PC-9 (cell line): ENCODE measurements at regions not wholly inside any gene's neighbourhood (a gene's known extent, or its start where the extent isn't known, plus 50 kb on each side); places are given as distances from the start of the nearest gene placed in this dataset.

Experiments used
- BruUV-seq: library from RNA; stranded (reverse); fragments of 400-500 nt; replicated peaks from 2 replicates; lab custom pipeline; 2021; lab: Mats Ljungman, UMichigan
- CTCF ChIA-PET: fragments of 300-600 bp; sonication (Branson Sonifier 250); formaldehyde crosslinking; loops from one replicate; lab custom pipeline; 2022; ENCODE audit warnings: antibody characterized with exemption; lab: Charles Lee
- POLR2A ChIA-PET: fragments of 300-600 bp; sonication (Branson Sonifier 250); formaldehyde crosslinking; loops from one replicate; lab custom pipeline; 2022; ENCODE audit warnings: antibody characterized with exemption; ENCODE audit not compliant: unreplicated experiment; lab: Charles Lee
- DNase-seq, 2 experiments: peaks; one replicate each; pipeline versions ENCODE4 v3.0.0 to v3.0.0-alpha.2; 2015 to 2022; ENCODE audit warnings: mixed read lengths in 1 of 2
- H2AFZ ChIP-seq: fragments of 200-600 bp; sonication (generic); 2 replicates; pipeline ENCODE4 v1.8.1; 2017; ENCODE audit warnings: antibody characterized with exemption
- H3F3A ChIP-seq: fragments of 200-600 bp; sonication (generic); 2 replicates; pipeline ENCODE4 v1.8.1; 2017; ENCODE audit warnings: antibody characterized with exemption, mild to moderate bottlenecking, low read depth; ENCODE audit not compliant: insufficient read depth
- H3K27ac ChIP-seq: fragments of 200-600 bp; sonication (generic); 2 replicates; pipeline ENCODE4 v1.6.1; 2016; ENCODE audit warnings: mixed run types
- H3K27me3 ChIP-seq: fragments of 200-600 bp; sonication (generic); 2 replicates; pipeline ENCODE4 v1.6.1; 2016; ENCODE audit warnings: low read depth, mixed run types; ENCODE audit not compliant: insufficient read depth
- H3K36me3 ChIP-seq: fragments of 200-600 bp; sonication (generic); 2 replicates; pipeline ENCODE4 v1.6.1; 2016; ENCODE audit warnings: low read depth, mixed run types
- H3K4me1 ChIP-seq: fragments of 200-600 bp; sonication (generic); replicated peaks from 2 replicates; pipeline ENCODE4 v1.6.1; 2016; ENCODE audit warnings: mixed run types; ENCODE audit not compliant: insufficient read depth
- H3K4me2 ChIP-seq: fragments of 200-600 bp; sonication (generic); 2 replicates; pipeline ENCODE4 v1.6.1; 2017; ENCODE audit warnings: mixed run types
- H3K4me3 ChIP-seq: fragments of 200-600 bp; sonication (generic); 2 replicates; pipeline ENCODE4 v1.6.1; 2016; ENCODE audit warnings: mixed run types
- H3K79me2 ChIP-seq: fragments of 200-600 bp; sonication (generic); 2 replicates; pipeline ENCODE4 v1.6.1; 2017; ENCODE audit warnings: low read depth, mixed run types
- H3K9me2 ChIP-seq: fragments of 200-600 bp; sonication (generic); 2 replicates; pipeline ENCODE4 v1.8.1; 2017; ENCODE audit warnings: mild to moderate bottlenecking; ENCODE audit not compliant: insufficient read depth
- H3K9me3 ChIP-seq: fragments of 200-600 bp; sonication (generic); 2 replicates; pipeline ENCODE4 v1.8.1; 2016; ENCODE audit warnings: low read depth; ENCODE audit not compliant: insufficient read depth
- H4K20me1 ChIP-seq: fragments of 200-600 bp; sonication (generic); 2 replicates; pipeline ENCODE4 v1.8.1; 2017; ENCODE audit not compliant: insufficient read depth
- EZH2 ChIP-seq: fragments of 200-600 bp; sonication (generic); IDR thresholded peaks from 2 replicates; pipeline ENCODE4 v1.8.0; 2017; ENCODE audit warnings: antibody characterized with exemption, low read depth
- intact Hi-C: fragments of 100-400 bp; cut with micrococcal nuclease; formaldehyde crosslinking; loops from one replicate; pipeline ENCODE4 v1.10.0; 2022; ENCODE audit not compliant: unreplicated experiment
- TF ChIP-seq, protein P1 (sequence below): fragments of 200-600 bp; sonication (generic); conservative IDR thresholded peaks from 2 replicates; pipeline ENCODE4 v1.6.1; 2017; ENCODE audit warnings: mixed run types, antibody characterized with exemption, mild to moderate bottlenecking, moderate library complexity

GRCh38 chr5:166086568-166086967 is 2204.9 kb upstream of the WWC1 start:
- no peaks in the 10 kb centered on the region for H3K36me3 ChIP-seq
- ChIA-PET CTCF (no interaction called here), POLR2A (no interaction called here)
- no peak for DNase-seq
- H3K4me1 ChIP-seq: no peaks in the 10 kb centered on the region
- no peaks in the 10 kb centered on the region for H4K20me1 ChIP-seq
- H3K4me2 ChIP-seq: no peak overlapping the region
- no peaks in the 10 kb centered on the region for H3F3A ChIP-seq
- H3K9me2 ChIP-seq: no peaks in the 10 kb centered on the region
- H2AFZ ChIP-seq: no peak overlapping the region
- intact Hi-C loops: no loop called here
- TF ChIP-seq, protein P1, sequence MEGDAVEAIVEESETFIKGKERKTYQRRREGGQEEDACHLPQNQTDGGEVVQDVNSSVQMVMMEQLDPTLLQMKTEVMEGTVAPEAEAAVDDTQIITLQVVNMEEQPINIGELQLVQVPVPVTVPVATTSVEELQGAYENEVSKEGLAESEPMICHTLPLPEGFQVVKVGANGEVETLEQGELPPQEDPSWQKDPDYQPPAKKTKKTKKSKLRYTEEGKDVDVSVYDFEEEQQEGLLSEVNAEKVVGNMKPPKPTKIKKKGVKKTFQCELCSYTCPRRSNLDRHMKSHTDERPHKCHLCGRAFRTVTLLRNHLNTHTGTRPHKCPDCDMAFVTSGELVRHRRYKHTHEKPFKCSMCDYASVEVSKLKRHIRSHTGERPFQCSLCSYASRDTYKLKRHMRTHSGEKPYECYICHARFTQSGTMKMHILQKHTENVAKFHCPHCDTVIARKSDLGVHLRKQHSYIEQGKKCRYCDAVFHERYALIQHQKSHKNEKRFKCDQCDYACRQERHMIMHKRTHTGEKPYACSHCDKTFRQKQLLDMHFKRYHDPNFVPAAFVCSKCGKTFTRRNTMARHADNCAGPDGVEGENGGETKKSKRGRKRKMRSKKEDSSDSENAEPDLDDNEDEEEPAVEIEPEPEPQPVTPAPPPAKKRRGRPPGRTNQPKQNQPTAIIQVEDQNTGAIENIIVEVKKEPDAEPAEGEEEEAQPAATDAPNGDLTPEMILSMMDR: no peak
- TF ChIP-seq EZH2: no peak
- no peak overlapping the region for H3K4me3 ChIP-seq
- H3K27ac ChIP-seq: no peak overlapping the region
- BruUV-seq: no TSS peak
- no peaks in the 10 kb centered on the region for H3K27me3 ChIP-seq
- H3K79me2 ChIP-seq: no peaks in the 10 kb centered on the region
- H3K9me3 ChIP-seq: no peaks in the 10 kb centered on the region

DNA sequence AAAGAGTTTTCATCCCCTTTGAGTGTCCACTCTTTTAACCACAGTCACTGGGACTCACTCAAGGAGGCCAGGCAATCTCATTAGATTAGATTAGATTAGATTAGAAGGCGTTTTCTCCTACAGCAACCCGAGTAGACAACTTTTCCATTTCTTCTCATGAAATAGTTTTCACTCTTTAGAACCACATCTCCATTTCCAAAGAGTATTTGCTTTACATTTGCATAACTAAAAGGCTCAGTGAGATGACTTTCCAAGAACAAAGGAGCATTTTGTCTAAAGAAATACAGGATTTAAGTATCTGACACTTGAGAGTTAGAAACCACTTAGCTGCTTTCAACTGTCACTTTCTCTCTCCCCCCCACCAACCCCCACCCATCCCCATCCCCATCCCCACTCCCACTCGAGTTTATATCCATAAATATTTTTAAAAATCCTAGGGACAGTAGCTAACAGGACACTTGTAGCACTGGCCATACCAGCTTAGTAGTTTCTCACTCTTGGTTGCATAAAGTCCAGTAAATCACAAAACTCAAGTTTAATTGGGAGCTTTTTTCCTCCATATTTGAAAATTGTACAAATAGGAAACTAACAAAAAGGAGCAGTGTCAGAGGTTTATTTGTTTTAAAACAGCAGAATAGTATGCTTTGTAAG is 2202.9 kb upstream of the WWC1 start:
- ChIA-PET POLR2A (no interaction called here), CTCF (no interaction called here)
- no peaks in the 10 kb centered on the region for H3K27me3 ChIP-seq
- TF ChIP-seq EZH2: no peak
- TF ChIP-seq, protein P1: no peak
- no peaks in the 10 kb centered on the region for H3K36me3 ChIP-seq
- intact Hi-C loops: no loop called here
- no peaks in the 10 kb centered on the region for H3K9me3 ChIP-seq
- no peak overlapping the region for H2AFZ ChIP-seq
- H4K20me1 ChIP-seq: no peaks in the 10 kb centered on the region
- no peak overlapping the region for H3K4me3 ChIP-seq
- H3K79me2 ChIP-seq: no peaks in the 10 kb centered on the region
- H3F3A ChIP-seq: no peaks in the 10 kb centered on the region
- no peak overlapping the region for H3K27ac ChIP-seq
- BruUV-seq: no TSS peak
- H3K4me1 ChIP-seq: no peaks in the 10 kb centered on the region
- no peaks in the 10 kb centered on the region for H3K9me2 ChIP-seq
- no peak overlapping the region for H3K4me2 ChIP-seq
- no peak for DNase-seq

- ChIA-PET CTCF (no interaction called here), POLR2A (no interaction called here)
- Histone ChIP-seq H3K27ac (no peak overlapping the region), H3K27me3 (no peaks in the 10 kb centered on the region), H3K79me2 (no peaks in the 10 kb centered on the region), H3K9me3 (no peaks in the 10 kb centered on the region), H3K4me3 (no peak overlapping the region), H3K9me2 (no peaks in the 10 kb centered on the region), H2AFZ (no peak overlapping the region), H3K4me2 (no peak overlapping the region), H4K20me1 (no peaks in the 10 kb centered on the region), H3K36me3 (no peaks in the 10 kb centered on the region), H3K4me1 (no peaks in the 10 kb centered on the region), H3F3A (no peaks in the 10 kb centered on the region)
- intact Hi-C loops: no loop called here
- no peak for DNase-seq
- TF ChIP-seq EZH2: no peak
- TF ChIP-seq, protein P1: no peak
- no TSS peak for BruUV-seq
Measured at GRCh38 chr5:166091931-166092330, 2199.5 kb upstream of the WWC1 start.
